CD14-positive monocyte (primary cell): ENCODE measurements at regions not wholly inside any gene's neighbourhood (a gene's known extent, or its start where the extent isn't known, plus 50 kb on each side); places are given as distances from the start of the nearest gene placed in this dataset.

Experiments
- DNase-seq, 3 donors: peaks; one replicate each; pipeline ENCODE4 v3.0.0-alpha.2; 2011 to 2022
- H2AFZ ChIP-seq: 2 replicates; pipeline ENCODE4 v1.6.0; 2012; ENCODE audit warnings: mild to moderate bottlenecking, low read depth, low read length, inconsistent platforms; ENCODE audit not compliant: insufficient read depth, poor library complexity, severe bottlenecking
- H3K27ac ChIP-seq, 2 donors: 1 replicate in 1 of 2; 2 replicates in 1 of 2; pipeline ENCODE4 v1.5.1; 2012 to 2013; ENCODE audit warnings: low read length in 2 of 2, control low read depth in 1 of 2, inconsistent platforms in 1 of 2, low read depth in 1 of 2, mild to moderate bottlenecking in 1 of 2
- H3K27me3 ChIP-seq, 2 donors: one replicate each; pipeline versions ENCODE4 v1.6.0 to v1.6.1; 2011 to 2013; ENCODE audit warnings: low read length in 2 of 2; ENCODE audit not compliant: control insufficient read depth in 2 of 2, insufficient read depth in 2 of 2
- H3K36me3 ChIP-seq, 2 donors: replicated peaks in 1 of 2; 1 replicate in 1 of 2; 2 replicates in 1 of 2; pipeline versions ENCODE4 v1.5.1 to v1.6.1; 2012 to 2013; ENCODE audit warnings: low read length in 2 of 2, control low read depth in 1 of 2, inconsistent platforms in 1 of 2, mild to moderate bottlenecking in 1 of 2; ENCODE audit not compliant: insufficient read depth in 2 of 2, control insufficient read depth in 1 of 2
- H3K4me1 ChIP-seq, 2 donors: 1 replicate in 1 of 2; 2 replicates in 1 of 2; pipeline versions ENCODE4 v1.5.1 to v1.6.1; 2012 to 2013; ENCODE audit warnings: low read length in 2 of 2, control low read depth in 1 of 2, inconsistent platforms in 1 of 2, mild to moderate bottlenecking in 1 of 2, moderate library complexity in 1 of 2; ENCODE audit not compliant: insufficient read depth in 2 of 2, control insufficient read depth in 1 of 2
- H3K4me2 ChIP-seq: replicated peaks from 2 replicates; pipeline ENCODE3; 2012; ENCODE audit warnings: low read length, moderate library complexity, mild to moderate bottlenecking; ENCODE audit not compliant: poor library complexity, severe bottlenecking; ENCODE audit errors: extremely low read depth
- H3K4me3 ChIP-seq, 3 experiments: fragments of 200-600 bp in 1 of 3; sonication (generic) in 1 of 3; replicated peaks in 1 of 3; 1 replicate in 2 of 3; 2 replicates in 1 of 3; pipeline ENCODE4 v1.5.1; 2011 to 2013; ENCODE audit warnings: low read length in 3 of 3, mild to moderate bottlenecking in 3 of 3, control low read depth in 2 of 3, low read depth in 2 of 3, inconsistent platforms in 1 of 3, moderate library complexity in 1 of 3
- H3K79me2 ChIP-seq: 2 replicates; pipeline ENCODE4 v1.6.0; 2012; ENCODE audit warnings: mild to moderate bottlenecking, control low read depth, inconsistent platforms, low read length, moderate library complexity; ENCODE audit not compliant: insufficient read depth
- H3K9ac ChIP-seq: 2 replicates; pipeline ENCODE4 v1.6.0; 2017; ENCODE audit warnings: low read length, mild to moderate bottlenecking; ENCODE audit not compliant: insufficient read depth, poor library complexity, severe bottlenecking
- H3K9me3 ChIP-seq, 2 donors: replicated peaks in 1 of 2; 1 replicate in 1 of 2; 2 replicates in 1 of 2; pipeline versions ENCODE4 v1.5.1 to v1.6.1; 2012 to 2013; ENCODE audit warnings: low read length in 2 of 2, control low read depth in 1 of 2; ENCODE audit not compliant: control insufficient read depth in 1 of 2, insufficient read depth in 1 of 2
- H4K20me1 ChIP-seq: 2 replicates; pipeline ENCODE4 v1.6.0; 2012; ENCODE audit warnings: mild to moderate bottlenecking, low read length, control low read depth, moderate library complexity; ENCODE audit not compliant: insufficient read depth
- H3K27ac Mint-ChIP-seq, 7 donors: one replicate each; pipeline ENCODE4 v1.8.0; 2020; ENCODE audit warnings: mild to moderate bottlenecking in 7 of 7, mixed read lengths in 7 of 7, moderate library complexity in 6 of 7, inconsistent platforms in 2 of 7
- H3K27me3 Mint-ChIP-seq, 3 donors: one replicate each; pipeline ENCODE4 v1.8.0; 2021 to 2022; ENCODE audit warnings: low read depth in 3 of 3, mild to moderate bottlenecking in 3 of 3, mixed read lengths in 3 of 3, moderate library complexity in 3 of 3, inconsistent platforms in 1 of 3
- H3K36me3 Mint-ChIP-seq, 2 donors: one replicate each; pipeline ENCODE4 v1.8.0; 2020; ENCODE audit warnings: mixed read lengths in 2 of 2, inconsistent platforms in 1 of 2, mild to moderate bottlenecking in 1 of 2
- H3K4me1 Mint-ChIP-seq: one replicate; pipeline ENCODE4 v1.8.0; 2020; ENCODE audit warnings: mild to moderate bottlenecking, mixed read lengths
- H3K4me3 Mint-ChIP-seq, 2 donors: one replicate each; pipeline ENCODE4 v1.8.0; 2020; ENCODE audit warnings: mild to moderate bottlenecking in 2 of 2, mixed read lengths in 2 of 2, moderate library complexity in 1 of 2
- H3K9me3 Mint-ChIP-seq, 7 donors: one replicate each; pipeline ENCODE4 v1.8.0; 2020 to 2022; ENCODE audit warnings: mixed read lengths in 7 of 7, mild to moderate bottlenecking in 6 of 7, moderate library complexity in 6 of 7, inconsistent platforms in 2 of 7
- WGBS: methylation state at CpG from one replicate; pipeline ENCODE4 v1.1.5; 2013; ENCODE audit warnings: missing lambda C conversion rate; ENCODE audit not compliant: insufficient coverage; 5-methylcytosine and 5-hydroxymethylcytosine counted together
- intact Hi-C, 2 donors: fragments of 100-400 bp; cut with micrococcal nuclease; formaldehyde crosslinking; loops; one replicate each; pipeline versions ENCODE4 v1.15.0 to v1.15.1; 2023
- TF ChIP-seq, protein P1 (sequence below): fragments of 200-600 bp; IDR thresholded peaks from one replicate; pipeline ENCODE4 v1.8.0; 2022; ENCODE audit warnings: antibody characterized with exemption, mild to moderate bottlenecking

DNA sequence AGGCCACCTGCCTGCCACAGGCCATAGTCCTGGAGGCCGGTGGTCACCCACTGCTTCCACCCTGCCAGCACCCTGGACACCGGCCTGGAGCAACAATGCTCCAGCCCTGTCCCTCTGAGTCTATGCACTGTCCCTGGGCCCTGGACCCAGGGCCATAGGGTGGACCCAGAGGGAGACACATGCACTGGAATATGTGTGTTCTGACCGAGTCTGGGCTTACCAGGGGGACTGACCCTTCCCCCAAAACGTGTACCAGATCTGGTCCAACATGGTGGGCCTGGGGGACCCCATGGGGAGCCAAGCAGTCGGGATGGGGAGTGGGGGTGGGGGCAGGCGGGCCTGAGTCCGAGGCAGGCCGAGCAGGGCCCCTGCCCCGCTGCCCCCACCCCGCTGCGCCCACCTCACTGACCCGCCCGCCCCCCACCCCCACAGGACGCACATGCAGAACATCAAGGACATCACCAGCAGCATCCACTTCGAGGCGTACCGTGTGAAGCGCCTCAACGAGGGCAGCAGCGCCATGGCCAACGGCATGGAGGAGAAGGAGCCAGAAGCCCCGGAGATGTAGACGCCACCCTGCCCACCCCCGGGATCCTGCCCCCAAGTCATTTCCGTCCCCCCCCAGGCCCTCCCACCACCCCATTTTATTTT is 357.4 kb downstream of the SEC14L1 start:
- Histone ChIP-seq H3K27ac (no peak overlapping the region), H3K4me2 (no peak overlapping the region), H4K20me1 (peaks cover 57% of the 10 kb centered on the region), H2AFZ (no peak overlapping the region), H3K4me1 (peaks cover 21 to 22% of the 10 kb centered on the region in 2 donors), H3K9ac (no peak overlapping the region), H3K27me3 (no peaks in the 10 kb centered on the region), H3K36me3 (peaks cover 61 to 73% of the 10 kb centered on the region in 2 donors), H3K9me3 (no peaks in the 10 kb centered on the region), H3K4me3 (no peak overlapping the region), H3K79me2 (no peaks in the 10 kb centered on the region)
- H3K27ac Mint-ChIP-seq, result no peak overlapping the region
- H3K36me3 Mint-ChIP-seq, result peaks cover 45 to 76% of the 10 kb centered on the region in 2 donors
- intact Hi-C loops, result no loop called here
- peaks cover 0 to 2% (median 0%) of the 10 kb centered on the region in 7 donors for H3K9me3 Mint-ChIP-seq
- H3K4me1 Mint-ChIP-seq, result peaks cover 19% of the 10 kb centered on the region
- WGBS, result 98% methylated on average over 9 of the region's 25 CpGs
- H3K4me3 Mint-ChIP-seq, result no peak overlapping the region
- DNase-seq, result no peak
- TF ChIP-seq, protein P1, sequence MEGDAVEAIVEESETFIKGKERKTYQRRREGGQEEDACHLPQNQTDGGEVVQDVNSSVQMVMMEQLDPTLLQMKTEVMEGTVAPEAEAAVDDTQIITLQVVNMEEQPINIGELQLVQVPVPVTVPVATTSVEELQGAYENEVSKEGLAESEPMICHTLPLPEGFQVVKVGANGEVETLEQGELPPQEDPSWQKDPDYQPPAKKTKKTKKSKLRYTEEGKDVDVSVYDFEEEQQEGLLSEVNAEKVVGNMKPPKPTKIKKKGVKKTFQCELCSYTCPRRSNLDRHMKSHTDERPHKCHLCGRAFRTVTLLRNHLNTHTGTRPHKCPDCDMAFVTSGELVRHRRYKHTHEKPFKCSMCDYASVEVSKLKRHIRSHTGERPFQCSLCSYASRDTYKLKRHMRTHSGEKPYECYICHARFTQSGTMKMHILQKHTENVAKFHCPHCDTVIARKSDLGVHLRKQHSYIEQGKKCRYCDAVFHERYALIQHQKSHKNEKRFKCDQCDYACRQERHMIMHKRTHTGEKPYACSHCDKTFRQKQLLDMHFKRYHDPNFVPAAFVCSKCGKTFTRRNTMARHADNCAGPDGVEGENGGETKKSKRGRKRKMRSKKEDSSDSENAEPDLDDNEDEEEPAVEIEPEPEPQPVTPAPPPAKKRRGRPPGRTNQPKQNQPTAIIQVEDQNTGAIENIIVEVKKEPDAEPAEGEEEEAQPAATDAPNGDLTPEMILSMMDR, result no peak
- H3K27me3 Mint-ChIP-seq, result no peaks in the 10 kb centered on the region

DNA sequence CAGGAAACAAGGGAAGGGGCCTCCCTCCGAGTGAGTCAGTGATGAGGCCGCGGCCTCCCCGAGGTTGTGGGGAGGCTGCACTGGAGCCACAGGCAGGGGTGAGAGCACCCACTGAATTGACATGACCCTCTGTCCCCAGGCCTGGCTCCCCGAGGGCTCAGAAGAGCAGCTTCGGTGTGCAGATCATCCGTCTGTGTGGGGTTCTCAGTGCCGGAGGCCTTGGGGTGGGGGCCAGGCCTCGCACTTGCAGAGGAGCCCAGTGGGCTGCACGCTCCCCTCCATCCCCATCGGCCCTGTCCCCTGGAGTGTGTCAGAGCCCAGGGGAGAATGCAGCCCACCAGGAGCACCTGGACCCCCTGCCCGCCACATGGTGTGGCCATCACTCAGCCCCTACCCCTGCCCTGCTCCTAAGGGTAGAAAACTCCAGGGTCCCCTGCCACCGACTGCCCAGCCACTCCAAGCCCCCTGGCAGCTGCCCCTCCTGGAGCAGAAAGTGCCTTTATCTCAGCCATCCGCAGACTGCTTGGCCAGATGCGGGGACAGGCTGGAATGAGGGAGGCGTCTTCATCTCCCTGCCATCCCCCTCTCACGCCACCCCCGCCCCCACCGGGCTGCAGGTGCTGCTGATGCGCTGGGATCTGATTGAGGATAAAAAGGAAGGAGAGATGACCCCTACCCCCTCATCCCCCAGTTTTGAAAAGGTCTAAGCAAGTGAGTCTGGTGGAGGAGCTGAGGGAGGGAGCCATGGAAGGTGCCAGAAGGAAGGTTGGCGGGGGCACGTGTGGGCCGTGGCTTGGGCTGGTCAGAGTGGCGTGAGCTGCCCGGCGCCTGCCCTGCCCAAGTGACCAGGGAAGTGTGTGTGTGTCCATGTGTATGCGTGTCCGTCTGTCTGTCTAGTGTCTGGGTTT is 358.3 kb downstream of the SEC14L1 start:
- H4K20me1 ChIP-seq, result peaks cover 55% of the 10 kb centered on the region
- TF ChIP-seq, protein P1, result no peak
- H3K27ac ChIP-seq, result no peak overlapping the region
- DNase-seq, result no peak
- Mint-ChIP-seq H3K27ac (peak overlapping the region in 1 of 7 donors; percentile 46), H3K4me1 (peaks cover 11% of the 10 kb centered on the region), H3K27me3 (no peaks in the 10 kb centered on the region), H3K4me3 (no peak overlapping the region), H3K36me3 (peaks cover 45 to 68% of the 10 kb centered on the region in 2 donors), H3K9me3 (peaks cover 0 to 1% (median 0%) of the 10 kb centered on the region in 7 donors)
- no peak overlapping the region for H3K4me3 ChIP-seq
- 98% methylated on average over 11 of the region's 28 CpGs for WGBS
- no peaks in the 10 kb centered on the region for H3K9me3 ChIP-seq
- H3K27me3 ChIP-seq, result no peaks in the 10 kb centered on the region
- H3K4me1 ChIP-seq, result peaks cover 13% of the 10 kb centered on the region in 2 donors
- H3K9ac ChIP-seq, result no peak overlapping the region
- no peaks in the 10 kb centered on the region for H3K79me2 ChIP-seq
- intact Hi-C loops, result no loop called here
- H2AFZ ChIP-seq, result no peak overlapping the region
- H3K36me3 ChIP-seq, result peaks cover 57 to 70% of the 10 kb centered on the region in 2 donors
- H3K4me2 ChIP-seq, result no peak overlapping the region
